ENCODE measurements at regions not wholly inside any gene's neighbourhood (a gene's known extent, or its start where the extent isn't known, plus 50 kb on each side); places are given as distances from the start of the nearest gene placed in this dataset.
"Not testable (repeated sequence)": the region's sequence is repeated elsewhere in the genome, so short reads cannot be mapped to it uniquely, and the experiment has no call there.

DNA sequence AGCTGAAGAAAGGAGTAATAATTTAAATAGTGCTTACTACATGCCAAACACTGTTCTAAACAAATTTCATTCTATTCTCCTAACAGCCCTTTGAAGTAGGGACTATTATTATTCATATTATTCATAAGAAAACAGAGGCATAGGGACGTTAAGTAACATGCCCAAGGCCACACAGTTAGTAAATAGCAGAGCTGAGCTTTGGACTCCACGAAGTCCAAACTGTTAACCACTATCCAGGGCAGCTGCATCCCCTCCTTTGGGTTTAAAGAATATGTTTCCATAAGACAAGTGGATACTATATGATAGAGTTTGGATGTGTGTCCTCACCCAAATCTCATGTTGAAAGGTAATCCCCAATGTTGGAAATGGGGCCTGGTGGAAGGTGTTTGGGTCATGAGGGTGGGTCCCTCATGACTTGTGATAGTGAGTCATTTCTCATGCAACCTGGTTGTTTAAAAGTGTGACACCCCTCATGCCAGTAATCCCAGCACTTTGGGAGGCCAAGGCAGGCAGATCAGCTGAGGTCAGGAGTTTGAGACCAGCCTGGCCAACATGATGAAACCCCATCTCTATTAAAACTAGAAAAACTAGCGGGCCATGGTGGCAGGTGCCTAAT, 144.0 kb upstream of the CXADR start:
- intact Hi-C loops (cut with DNase I), result no loop called here
- DNase-seq (ENCODE audit: low spot score), result no peak

GRCh38 chr21:17370263-17370662, 142.6 kb upstream of the CXADR start:
- intact Hi-C loops (cut with DNase I), result no loop called here
- DNase-seq (ENCODE audit: low spot score), result no peak

- intact Hi-C loops (cut with DNase I), result no loop called here
Observed at GRCh38 chr21:17370916-17371315, 141.9 kb upstream of the CXADR start.

GRCh38 chr21:17371450-17371849, 141.4 kb upstream of the CXADR start:
- DNase-seq (ENCODE audit: low spot score), result no peak

More at GRCh38 chr21:17370916-17371315, 141.9 kb upstream of the CXADR start:
- DNase-seq (ENCODE audit: low spot score), result no peak

DNA sequence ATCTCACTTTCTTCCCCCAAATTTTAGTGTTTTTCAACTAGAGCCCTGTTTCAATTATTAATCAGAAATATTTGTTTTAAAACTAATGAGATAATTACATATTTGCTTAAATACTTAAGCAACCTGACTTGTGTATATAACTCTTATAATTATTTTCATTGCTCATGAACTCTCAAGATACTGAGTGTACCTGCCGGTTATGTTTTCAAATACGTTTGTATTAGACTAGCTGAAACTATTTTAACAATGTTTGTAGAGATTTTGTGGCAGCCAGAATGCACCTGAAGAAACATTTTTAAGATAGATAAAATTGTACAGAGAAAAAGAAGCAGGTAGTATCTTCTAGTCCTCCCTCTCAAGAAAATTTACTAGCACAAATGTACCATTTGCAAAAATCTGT, 140.6 kb upstream of the CXADR start:
- intact Hi-C loops (cut with DNase I), result no loop called here
- no peak for DNase-seq (ENCODE audit: low spot score)

More at GRCh38 chr21:17371450-17371849, 141.4 kb upstream of the CXADR start:
- intact Hi-C loops (cut with DNase I), result no loop called here

DNA sequence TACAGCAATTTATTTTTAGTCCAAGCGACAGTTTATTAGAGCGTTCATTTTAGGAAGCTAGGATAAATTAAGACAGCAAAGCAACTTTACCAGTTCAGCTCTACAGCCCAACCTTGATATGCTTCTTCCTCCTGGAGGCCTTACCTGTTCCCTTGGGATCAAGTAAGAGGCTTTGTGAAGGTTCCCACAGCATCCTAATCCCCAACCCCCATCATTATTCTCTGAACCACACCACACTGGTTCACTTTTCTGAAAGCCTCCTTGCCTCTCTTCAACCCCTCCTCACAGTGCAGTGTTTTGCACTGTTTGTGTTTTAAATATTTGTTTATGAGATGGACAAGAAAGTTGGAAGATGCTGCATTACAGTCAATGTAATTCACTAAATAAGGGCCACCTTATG, 126.3 kb upstream of the CXADR start:
- intact Hi-C loops (cut with DNase I), result loop anchor here (5.0 to 10.0 kb wide), 2 partner anchors 196 to 538 kb away; no protein-coding TSS in a partner anchor
- DNase-seq (ENCODE audit: low spot score), result no peak

- intact Hi-C loops (cut with DNase I), result loop anchor here (5.0 to 10.0 kb wide), 2 partner anchors 195 to 538 kb away; no protein-coding TSS in a partner anchor
- DNase-seq (ENCODE audit: low spot score), result no peak
Observed at GRCh38 chr21:17387030-17387617, 125.7 kb upstream of the CXADR start.

GRCh38 chr21:17388226-17388625, 124.6 kb upstream of the CXADR start:
- intact Hi-C loops (cut with DNase I), result loop anchor here (5.0 to 10.0 kb wide), 2 partner anchors 194 to 537 kb away; no protein-coding TSS in a partner anchor

DNA sequence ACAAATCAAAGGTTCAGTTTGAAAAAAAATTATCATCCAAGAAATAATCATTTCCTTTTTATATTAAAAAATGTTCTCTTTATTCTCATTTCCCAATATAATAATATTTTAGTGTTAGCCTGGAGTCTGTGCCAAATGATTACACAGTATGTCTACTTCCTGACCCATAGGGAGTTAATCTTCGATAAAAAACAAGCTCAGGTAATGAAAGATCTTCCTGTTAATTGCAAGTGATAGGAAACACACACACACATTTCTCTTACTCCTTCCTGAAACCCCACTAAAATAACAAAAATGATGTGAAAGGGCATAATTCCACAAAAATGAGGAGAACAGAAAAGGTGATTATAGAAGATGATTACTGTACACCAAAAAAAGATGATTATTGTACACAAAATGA, 123.5 kb upstream of the CXADR start:
- DNase-seq (ENCODE audit: low spot score), result no peak
- intact Hi-C loops (cut with DNase I), result loop anchor here (5.0 to 10.0 kb wide), 2 partner anchors 193 to 535 kb away; no protein-coding TSS in a partner anchor

More at GRCh38 chr21:17388226-17388625, 124.6 kb upstream of the CXADR start:
- no peak for DNase-seq (ENCODE audit: low spot score)

DNA sequence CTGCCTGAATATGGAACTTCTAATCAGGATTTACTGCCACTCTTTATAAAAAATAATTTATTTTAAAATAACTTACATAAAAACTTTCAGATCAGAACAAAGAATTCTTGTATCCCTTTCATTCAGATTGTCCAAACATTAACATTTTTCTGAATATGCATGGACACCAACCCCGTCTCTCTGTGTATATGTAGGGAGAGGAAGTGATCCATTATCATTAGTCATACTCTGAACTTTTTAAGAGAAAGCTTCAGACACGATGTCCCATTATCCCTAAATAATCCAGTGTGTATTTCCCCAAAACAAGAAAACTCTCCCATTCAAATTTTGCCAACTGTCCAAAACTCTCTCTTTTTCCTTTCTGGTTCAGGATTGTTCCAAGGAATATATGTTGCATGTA, 122.3 kb upstream of the CXADR start:
- no peak for DNase-seq (ENCODE audit: low spot score)
- intact Hi-C loops (cut with DNase I), result no loop called here

- intact Hi-C loops (cut with DNase I), result no loop called here
- DNase-seq (ENCODE audit: low spot score), result no peak
Observed at GRCh38 chr21:17391811-17392340, 121.0 kb upstream of the CXADR start.

GRCh38 chr21:17393413-17393812, 119.4 kb upstream of the CXADR start:
- DNase-seq (ENCODE audit: low spot score), result no peak
- intact Hi-C loops (cut with DNase I), result no loop called here

DNA sequence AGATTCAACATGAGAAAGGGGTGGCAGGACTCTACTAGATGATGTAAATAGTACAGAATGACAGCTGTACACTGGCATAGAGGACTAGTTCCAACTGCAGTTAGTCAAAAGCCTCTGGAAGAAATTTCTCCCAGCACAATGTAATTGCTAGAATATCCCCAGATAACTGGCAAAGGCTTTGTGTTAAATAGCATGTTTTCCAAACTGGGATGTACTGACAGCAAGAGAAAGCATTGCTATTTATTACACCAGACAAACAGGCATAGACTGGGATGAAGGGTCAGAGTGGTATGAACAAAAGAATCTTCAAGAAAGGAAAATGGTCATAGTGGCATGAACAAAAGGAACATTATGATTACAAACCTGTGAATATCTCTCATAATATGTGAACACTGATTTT, 115.9 kb upstream of the CXADR start:
- intact Hi-C loops (cut with DNase I), result no loop called here
- DNase-seq (ENCODE audit: low spot score), result no peak

DNA sequence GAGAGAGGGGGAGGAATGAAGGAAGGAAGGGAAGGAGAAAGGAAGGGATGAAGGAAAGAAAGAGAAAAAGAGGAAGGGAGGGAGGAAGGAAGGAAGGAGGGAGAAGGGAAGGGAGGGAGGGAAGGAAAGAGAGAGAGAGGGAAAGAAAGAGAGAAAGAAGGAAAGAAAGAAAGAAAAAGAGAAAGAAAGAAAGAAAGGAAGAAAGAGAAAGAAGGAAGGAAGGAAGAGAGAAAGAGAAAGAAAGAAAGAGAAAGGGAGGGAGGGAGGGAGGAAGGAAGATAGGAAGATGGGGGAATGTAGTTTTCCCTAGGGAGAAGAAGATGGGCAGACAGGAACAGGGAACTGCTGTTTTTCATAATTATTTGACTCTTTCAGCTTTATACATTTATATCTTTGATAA, 115.1 kb upstream of the CXADR start:
- intact Hi-C loops (cut with DNase I), result no loop called here
- no peak for DNase-seq (ENCODE audit: low spot score)

GRCh38 chr21:17398954-17399353, 113.9 kb upstream of the CXADR start:
- intact Hi-C loops (cut with DNase I); DNase-seq (ENCODE audit: low spot score): not testable (repeated sequence)

DNA sequence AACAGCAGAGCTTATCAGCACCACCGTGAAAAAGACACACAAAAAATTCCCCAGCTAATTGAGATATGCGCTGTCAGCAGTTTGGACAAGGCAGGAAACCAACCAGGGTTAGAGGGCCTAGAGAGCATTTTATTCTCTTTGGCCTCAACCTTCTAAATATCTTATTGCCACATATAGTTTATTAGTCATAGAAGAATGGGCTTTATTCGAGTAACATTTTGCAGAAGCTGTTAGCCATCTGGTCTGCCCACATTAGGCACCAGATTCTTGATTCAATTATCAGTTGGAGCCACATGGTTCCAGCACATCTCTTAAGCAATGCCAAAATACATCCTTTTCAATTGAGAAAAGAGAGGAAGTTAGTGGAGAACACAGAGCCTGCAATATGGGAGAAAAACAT, 109.9 kb upstream of the CXADR start:
- intact Hi-C loops (cut with DNase I), result no loop called here

DNA sequence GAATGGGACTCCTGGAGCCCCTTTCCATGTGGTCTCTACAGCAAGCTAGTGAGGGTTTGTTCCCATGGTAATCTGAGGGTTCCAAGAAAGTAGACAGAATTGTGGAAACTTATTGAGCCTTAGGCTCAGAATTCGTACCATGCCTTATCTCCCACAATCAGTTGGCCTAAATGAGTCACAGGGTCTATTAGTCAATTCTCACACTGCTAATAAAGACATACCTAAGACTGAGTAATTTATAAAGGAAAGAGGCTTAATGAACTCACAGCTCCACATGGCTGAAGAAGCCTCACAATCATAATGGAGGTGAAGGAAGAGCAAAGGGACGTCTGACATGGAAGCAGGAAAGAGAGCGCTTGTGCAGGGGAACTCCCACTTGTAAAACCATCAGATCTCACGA, 106.6 kb upstream of the CXADR start:
- DNase-seq (ENCODE audit: low spot score), result no peak
- intact Hi-C loops (cut with DNase I), result no loop called here

More for the DNA sequence above, 109.9 kb upstream of the CXADR start:
- no peak for DNase-seq (ENCODE audit: low spot score)

GRCh38 chr21:17414766-17415165, 98.1 kb upstream of the CXADR start:
- no peak for DNase-seq (ENCODE audit: low spot score)
- intact Hi-C loops (cut with DNase I), result no loop called here

GRCh38 chr21:17416139-17416538, 96.7 kb upstream of the CXADR start:
- intact Hi-C loops (cut with DNase I), result no loop called here

DNA sequence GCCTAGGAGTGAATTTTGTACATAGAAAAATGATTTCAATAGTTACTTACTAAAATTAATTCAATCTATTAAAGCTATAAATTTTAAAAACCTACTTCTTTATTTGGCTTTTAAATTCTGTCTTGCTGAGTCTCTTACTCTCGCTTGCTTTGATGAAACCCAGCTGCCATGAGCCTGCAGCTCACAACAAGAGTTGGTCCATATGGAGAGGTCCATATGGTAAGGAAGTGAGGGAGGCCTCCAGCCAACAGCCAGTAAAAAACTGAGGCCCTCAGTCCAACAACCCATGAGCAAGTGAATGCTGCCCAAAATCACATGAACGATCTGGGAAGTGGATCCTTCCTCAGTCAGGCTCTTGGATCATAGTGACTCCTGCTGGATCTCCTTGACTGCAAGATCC, 89.9 kb upstream of the CXADR start:
- DNase-seq (ENCODE audit: low spot score), result no peak
- intact Hi-C loops (cut with DNase I), result loop anchor here in 1 of 2 donors (10.0 kb wide), 1 partner anchor 62 kb away; no protein-coding TSS in a partner anchor

More at GRCh38 chr21:17416139-17416538, 96.7 kb upstream of the CXADR start:
- DNase-seq (ENCODE audit: low spot score), result no peak

DNA sequence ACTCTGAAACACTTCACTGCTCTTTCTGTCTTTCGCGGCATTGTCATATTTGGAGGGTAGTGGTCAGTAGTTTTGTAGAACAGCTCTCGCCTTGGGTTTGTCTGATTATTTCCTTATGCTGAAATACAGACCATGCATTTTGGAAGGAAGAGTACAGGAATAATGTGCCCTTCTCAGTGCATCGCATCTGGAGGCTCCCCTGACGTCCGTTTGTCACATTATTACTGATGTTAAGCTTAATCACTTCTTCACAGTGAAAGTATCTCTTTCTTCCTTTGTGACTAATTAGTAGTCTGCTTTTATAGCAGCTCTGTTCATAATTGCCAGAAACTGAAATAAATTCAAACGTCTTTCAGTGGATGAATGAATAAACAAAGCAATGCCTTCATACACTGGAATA, 85.7 kb upstream of the CXADR start:
- intact Hi-C loops (cut with DNase I), result loop anchor here in 1 of 2 donors (10.0 kb wide), 1 partner anchor 58 kb away; no protein-coding TSS in a partner anchor
- DNase-seq (ENCODE audit: low spot score), result no peak

Measured in posterior vena cava (tissue), 2 donors.